Panc1 (cell line): ENCODE measurements at regions not wholly inside any gene's neighbourhood (a gene's known extent, or its start where the extent isn't known, plus 50 kb on each side); places are given as distances from the start of the nearest gene placed in this dataset.

Experiments
- POLR2AphosphoS5 ChIP-seq: IDR thresholded peaks from 2 replicates; pipeline ENCODE4 v1.6.1; 2012; ENCODE audit warnings: mild to moderate bottlenecking, low read depth, low read length, moderate library complexity
- SIN3A ChIP-seq: IDR thresholded peaks from 2 replicates; pipeline ENCODE4 v1.6.1; 2012; ENCODE audit warnings: low read depth, mild to moderate bottlenecking, low read length, moderate library complexity, borderline replicate concordance; ENCODE audit not compliant: insufficient read depth
- TCF7L2 ChIP-seq: IDR thresholded peaks from 2 replicates; pipeline ENCODE4 v1.6.1; 2011; ENCODE audit warnings: mild to moderate bottlenecking, low read depth, low read length, inconsistent platforms
- TF ChIP-seq, protein P1 (sequence below): fragments of 450-650 bp; IDR thresholded peaks from 2 replicates; pipeline ENCODE4 v1.5.1; 2017; ENCODE audit warnings: mild to moderate bottlenecking
- TF ChIP-seq, protein P2 (sequence below), 2 experiments: IDR thresholded peaks; 2 replicates each; pipeline ENCODE4 v1.6.1; 2011 to 2012; ENCODE audit warnings: low read depth in 2 of 2, control low read depth in 1 of 2, low read length in 1 of 2, mild to moderate bottlenecking in 1 of 2, moderate library complexity in 1 of 2; ENCODE audit not compliant: insufficient read depth in 1 of 2

DNA sequence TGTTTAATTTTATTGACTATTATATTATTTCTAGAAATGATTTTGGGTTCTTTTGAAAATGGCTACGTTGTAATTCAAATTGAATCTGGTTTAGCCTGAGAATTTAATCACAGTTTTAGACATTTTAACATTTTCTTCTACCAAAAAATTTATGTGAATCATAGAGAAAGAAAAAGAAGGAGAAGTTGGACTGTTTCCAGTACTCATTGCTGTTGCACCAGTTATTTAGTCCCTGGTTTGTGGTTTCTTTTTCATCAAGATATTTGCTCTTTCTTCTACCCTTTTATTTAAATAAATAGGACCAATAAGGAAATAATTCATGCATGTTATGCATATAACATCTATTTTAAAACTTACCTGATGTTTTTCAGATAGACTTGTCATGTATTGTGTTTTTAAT lies 1337.1 kb downstream of the ROBO1 start:
- TF ChIP-seq, protein P1, sequence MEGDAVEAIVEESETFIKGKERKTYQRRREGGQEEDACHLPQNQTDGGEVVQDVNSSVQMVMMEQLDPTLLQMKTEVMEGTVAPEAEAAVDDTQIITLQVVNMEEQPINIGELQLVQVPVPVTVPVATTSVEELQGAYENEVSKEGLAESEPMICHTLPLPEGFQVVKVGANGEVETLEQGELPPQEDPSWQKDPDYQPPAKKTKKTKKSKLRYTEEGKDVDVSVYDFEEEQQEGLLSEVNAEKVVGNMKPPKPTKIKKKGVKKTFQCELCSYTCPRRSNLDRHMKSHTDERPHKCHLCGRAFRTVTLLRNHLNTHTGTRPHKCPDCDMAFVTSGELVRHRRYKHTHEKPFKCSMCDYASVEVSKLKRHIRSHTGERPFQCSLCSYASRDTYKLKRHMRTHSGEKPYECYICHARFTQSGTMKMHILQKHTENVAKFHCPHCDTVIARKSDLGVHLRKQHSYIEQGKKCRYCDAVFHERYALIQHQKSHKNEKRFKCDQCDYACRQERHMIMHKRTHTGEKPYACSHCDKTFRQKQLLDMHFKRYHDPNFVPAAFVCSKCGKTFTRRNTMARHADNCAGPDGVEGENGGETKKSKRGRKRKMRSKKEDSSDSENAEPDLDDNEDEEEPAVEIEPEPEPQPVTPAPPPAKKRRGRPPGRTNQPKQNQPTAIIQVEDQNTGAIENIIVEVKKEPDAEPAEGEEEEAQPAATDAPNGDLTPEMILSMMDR, result no peak
- TF ChIP-seq POLR2AphosphoS5, result no peak
- TF ChIP-seq SIN3A, result no peak
- TF ChIP-seq, protein P2, sequence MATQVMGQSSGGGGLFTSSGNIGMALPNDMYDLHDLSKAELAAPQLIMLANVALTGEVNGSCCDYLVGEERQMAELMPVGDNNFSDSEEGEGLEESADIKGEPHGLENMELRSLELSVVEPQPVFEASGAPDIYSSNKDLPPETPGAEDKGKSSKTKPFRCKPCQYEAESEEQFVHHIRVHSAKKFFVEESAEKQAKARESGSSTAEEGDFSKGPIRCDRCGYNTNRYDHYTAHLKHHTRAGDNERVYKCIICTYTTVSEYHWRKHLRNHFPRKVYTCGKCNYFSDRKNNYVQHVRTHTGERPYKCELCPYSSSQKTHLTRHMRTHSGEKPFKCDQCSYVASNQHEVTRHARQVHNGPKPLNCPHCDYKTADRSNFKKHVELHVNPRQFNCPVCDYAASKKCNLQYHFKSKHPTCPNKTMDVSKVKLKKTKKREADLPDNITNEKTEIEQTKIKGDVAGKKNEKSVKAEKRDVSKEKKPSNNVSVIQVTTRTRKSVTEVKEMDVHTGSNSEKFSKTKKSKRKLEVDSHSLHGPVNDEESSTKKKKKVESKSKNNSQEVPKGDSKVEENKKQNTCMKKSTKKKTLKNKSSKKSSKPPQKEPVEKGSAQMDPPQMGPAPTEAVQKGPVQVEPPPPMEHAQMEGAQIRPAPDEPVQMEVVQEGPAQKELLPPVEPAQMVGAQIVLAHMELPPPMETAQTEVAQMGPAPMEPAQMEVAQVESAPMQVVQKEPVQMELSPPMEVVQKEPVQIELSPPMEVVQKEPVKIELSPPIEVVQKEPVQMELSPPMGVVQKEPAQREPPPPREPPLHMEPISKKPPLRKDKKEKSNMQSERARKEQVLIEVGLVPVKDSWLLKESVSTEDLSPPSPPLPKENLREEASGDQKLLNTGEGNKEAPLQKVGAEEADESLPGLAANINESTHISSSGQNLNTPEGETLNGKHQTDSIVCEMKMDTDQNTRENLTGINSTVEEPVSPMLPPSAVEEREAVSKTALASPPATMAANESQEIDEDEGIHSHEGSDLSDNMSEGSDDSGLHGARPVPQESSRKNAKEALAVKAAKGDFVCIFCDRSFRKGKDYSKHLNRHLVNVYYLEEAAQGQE (IDR thresholded peaks at IDR 0.05; ENCODE audit: insufficient read depth in 1 of 2, low read depth in 2 of 2, low read length in 1 of 2), result no peak
- no peak for TF ChIP-seq TCF7L2
